Thyroid gland (tissue), 4 donors: ENCODE measurements at regions not wholly inside any gene's neighbourhood (a gene's known extent, or its start where the extent isn't known, plus 50 kb on each side); places are given as distances from the start of the nearest gene placed in this dataset.

Source experiments
- POLR2A ChIP-seq, 2 donors: fragments of 450-650 bp; IDR thresholded peaks; one replicate each; pipeline ENCODE4 v1.6.1; 2017; ENCODE audit warnings: antibody characterized with exemption in 2 of 2, mild to moderate bottlenecking in 2 of 2, moderate library complexity in 1 of 2
- TF ChIP-seq, protein P1 (sequence below), 6 experiments: fragments of 200-600 bp in 3 of 6; fragments of 450-650 bp in 3 of 6; sonication (generic) in 3 of 6; IDR thresholded peaks; one replicate each; pipeline ENCODE4 v1.5.1; 2016 to 2019; ENCODE audit warnings: antibody characterized with exemption in 6 of 6, mild to moderate bottlenecking in 2 of 6, inconsistent platforms in 1 of 6, moderate library complexity in 1 of 6

DNA sequence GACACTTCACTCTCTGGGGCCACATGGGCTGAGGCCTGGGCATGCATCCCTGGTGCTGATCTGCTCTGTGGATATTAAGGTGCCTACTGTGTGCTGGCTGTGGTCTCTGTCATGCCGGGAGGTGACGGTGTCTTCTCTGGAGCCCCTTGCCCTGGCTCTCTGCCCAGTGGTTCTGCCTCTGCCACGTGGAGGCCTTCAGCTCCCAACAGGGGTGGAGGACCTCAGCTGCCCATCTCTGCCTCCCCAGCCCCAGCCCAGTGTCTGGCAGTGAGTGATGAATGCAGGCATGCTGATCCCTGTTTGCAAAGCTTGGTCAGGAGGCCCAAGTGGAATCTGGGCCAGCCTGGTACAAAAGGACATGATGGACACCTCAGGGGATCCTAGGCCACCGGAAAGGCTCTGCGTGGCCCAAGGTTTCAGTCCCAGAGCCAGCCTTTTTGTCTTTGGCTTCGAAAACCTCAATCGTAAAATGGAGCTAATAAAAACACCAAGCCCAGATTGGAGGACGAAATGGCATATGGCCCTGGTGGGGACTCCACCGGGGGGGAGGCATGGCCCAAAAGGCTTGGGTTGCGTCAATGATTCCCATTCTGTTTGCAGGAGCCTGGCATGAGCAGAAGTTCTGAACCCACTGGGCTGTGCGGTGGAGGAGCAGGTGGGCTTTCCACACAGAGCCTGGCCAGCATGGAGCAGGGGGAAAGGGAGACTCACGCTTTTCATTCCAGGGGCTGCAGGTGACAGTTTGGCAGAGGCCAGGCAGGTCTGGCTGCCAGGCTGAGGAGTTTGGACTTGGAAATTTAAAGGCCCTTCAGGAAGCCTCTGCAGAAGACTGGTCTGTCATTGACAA lies 54.7 kb upstream of the KLF13 start:
- TF ChIP-seq, protein P1, sequence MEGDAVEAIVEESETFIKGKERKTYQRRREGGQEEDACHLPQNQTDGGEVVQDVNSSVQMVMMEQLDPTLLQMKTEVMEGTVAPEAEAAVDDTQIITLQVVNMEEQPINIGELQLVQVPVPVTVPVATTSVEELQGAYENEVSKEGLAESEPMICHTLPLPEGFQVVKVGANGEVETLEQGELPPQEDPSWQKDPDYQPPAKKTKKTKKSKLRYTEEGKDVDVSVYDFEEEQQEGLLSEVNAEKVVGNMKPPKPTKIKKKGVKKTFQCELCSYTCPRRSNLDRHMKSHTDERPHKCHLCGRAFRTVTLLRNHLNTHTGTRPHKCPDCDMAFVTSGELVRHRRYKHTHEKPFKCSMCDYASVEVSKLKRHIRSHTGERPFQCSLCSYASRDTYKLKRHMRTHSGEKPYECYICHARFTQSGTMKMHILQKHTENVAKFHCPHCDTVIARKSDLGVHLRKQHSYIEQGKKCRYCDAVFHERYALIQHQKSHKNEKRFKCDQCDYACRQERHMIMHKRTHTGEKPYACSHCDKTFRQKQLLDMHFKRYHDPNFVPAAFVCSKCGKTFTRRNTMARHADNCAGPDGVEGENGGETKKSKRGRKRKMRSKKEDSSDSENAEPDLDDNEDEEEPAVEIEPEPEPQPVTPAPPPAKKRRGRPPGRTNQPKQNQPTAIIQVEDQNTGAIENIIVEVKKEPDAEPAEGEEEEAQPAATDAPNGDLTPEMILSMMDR (IDR thresholded peaks at IDR 0.05), result no peak
- TF ChIP-seq POLR2A (IDR thresholded peaks at IDR 0.05), result no peak
